K562 (cell line): ENCODE measurements at regions not wholly inside any gene's neighbourhood (a gene's known extent, or its start where the extent isn't known, plus 50 kb on each side); places are given as distances from the start of the nearest gene placed in this dataset.

Experiments
- ATAC-seq: fragments of 200-7000 bp; cut with Tn5 transposase; 3 replicates; pipeline ENCODE4 v1.9.1; 2020; ENCODE audit warnings: moderate library complexity
- BruUV-seq: library from RNA; stranded (reverse); fragments of 400-500 nt; replicated peaks from 2 replicates; lab custom pipeline; 2021; lab: Mats Ljungman, UMichigan
- CTCF ChIA-PET: fragments of 300-600 bp; formaldehyde crosslinking; extraction: SDS; loops from one replicate; lab custom pipeline; 2021; ENCODE audit warnings: low intra/inter-chr PET ratio; lab: Yijun Ruan, JAX
- POLR2A ChIA-PET: fragments of 300-600, 350-650 bp; sonication (Branson Sonifier 250); formaldehyde crosslinking; extraction: SDS; loops from one replicate; lab custom pipeline; 2021; ENCODE audit warnings: antibody characterized with exemption, inconsistent platforms; lab: Yijun Ruan, JAX
- DNase-seq, 4 experiments: peaks; one replicate each; pipeline versions ENCODE4 v3.0.0 to v3.0.0-alpha.2; 2011 to 2018; ENCODE audit warnings: low spot score in 3 of 4, mixed read lengths in 3 of 4; ENCODE audit errors: extremely low read depth in 1 of 4
- FAIRE-seq: peaks from 2 replicates; lab custom pipeline; 2011; peaks lifted over from hg19 to GRCh38; lab: Jason Lieb, UNC
- H2AFZ ChIP-seq: 2 replicates; pipeline ENCODE4 v1.6.0; 2011; ENCODE audit warnings: low read depth, low read length, control low read depth, inconsistent platforms
- H3K27ac ChIP-seq: fragments of 200-600 bp; 3 replicates; pipeline ENCODE4 v1.8.0; 2011; ENCODE audit warnings: low read depth, mild to moderate bottlenecking, control low read depth, inconsistent platforms, low read length, moderate library complexity, mixed read lengths; ENCODE audit errors: extremely low read depth
- H3K27me3 ChIP-seq, 2 experiments: fragments of 300-600 bp in 1 of 2; 2 replicates in 1 of 2; 3 replicates in 1 of 2; pipeline versions ENCODE4 v1.6.0 to v1.8.0; 2011; ENCODE audit warnings: inconsistent platforms in 2 of 2, low read length in 2 of 2, mild to moderate bottlenecking in 1 of 2, mixed read lengths in 1 of 2, moderate library complexity in 1 of 2; ENCODE audit not compliant: control insufficient read depth in 2 of 2, insufficient read depth in 2 of 2
- H3K36me3 ChIP-seq: fragments of 300-600 bp; 3 replicates; pipeline ENCODE4 v1.8.0; 2011; ENCODE audit warnings: mild to moderate bottlenecking, low read length, inconsistent platforms; ENCODE audit not compliant: control insufficient read depth, insufficient read depth
- H3K4me1 ChIP-seq, 2 experiments: fragments of 200-600 bp in 1 of 2; replicated peaks in 1 of 2; 2 replicates in 1 of 2; 3 replicates in 1 of 2; pipeline versions ENCODE4 v1.5.1 to v1.8.0; 2011; ENCODE audit warnings: inconsistent platforms in 2 of 2, low read length in 2 of 2, mild to moderate bottlenecking in 1 of 2, mixed read lengths in 1 of 2, moderate library complexity in 1 of 2; ENCODE audit not compliant: control insufficient read depth in 2 of 2, insufficient read depth in 2 of 2
- H3K4me2 ChIP-seq: 2 replicates; pipeline ENCODE4 v1.6.1; 2011; ENCODE audit warnings: low read length, control low read depth, inconsistent platforms, mixed read lengths; ENCODE audit not compliant: insufficient read depth
- H3K4me3 ChIP-seq: fragments of 200-600 bp; sonication (generic), shearing (Covaris generic); 2 replicates; pipeline ENCODE4 v1.5.1; 2016; ENCODE audit warnings: control low read depth, inconsistent platforms
- H3K79me2 ChIP-seq: fragments of 200-600 bp; 3 replicates; pipeline ENCODE4 v1.8.0; 2011; ENCODE audit warnings: low read length, inconsistent platforms; ENCODE audit not compliant: control insufficient read depth, insufficient read depth
- H3K9ac ChIP-seq, 2 experiments: 2 replicates each; pipeline versions ENCODE4 v1.6.0 to v1.6.1; 2011; ENCODE audit warnings: low read depth in 2 of 2, low read length in 2 of 2, control low read depth in 1 of 2, inconsistent platforms in 1 of 2, mild to moderate bottlenecking in 1 of 2, mixed read lengths in 1 of 2; ENCODE audit not compliant: insufficient read depth in 1 of 2
- H3K9me1 ChIP-seq: one replicate; pipeline ENCODE4 v1.6.0; 2011; ENCODE audit warnings: inconsistent platforms, mild to moderate bottlenecking, low read length, moderate library complexity; ENCODE audit not compliant: control insufficient read depth, insufficient read depth
- H3K9me3 ChIP-seq: replicated peaks from 2 replicates; pipeline ENCODE4 v1.5.1; 2011; ENCODE audit warnings: low read depth, low read length, inconsistent platforms; ENCODE audit not compliant: control insufficient read depth, insufficient read depth
- H4K20me1 ChIP-seq: replicated peaks from 2 replicates; pipeline ENCODE4 v1.6.1; 2011; ENCODE audit warnings: low read length, inconsistent platforms, mixed read lengths; ENCODE audit not compliant: control insufficient read depth, insufficient read depth
- ARID2 ChIP-seq: fragments of 450-650 bp; IDR thresholded peaks from 2 replicates; pipeline ENCODE4 v1.6.1; 2017; ENCODE audit warnings: antibody characterized with exemption, mild to moderate bottlenecking
- ETV1 ChIP-seq: fragments of 450-650 bp; conservative IDR thresholded peaks from 2 replicates; pipeline ENCODE4 v1.6.1; 2016; ENCODE audit warnings: missing genetic modification characterization, control low read depth, low read depth, missing compliant biosample characterization
- NCOA2 ChIP-seq, 2 experiments: fragments of 450-650 bp; IDR thresholded peaks; 2 replicates each; pipeline ENCODE4 v1.6.1; 2018; ENCODE audit warnings: mild to moderate bottlenecking in 2 of 2, moderate library complexity in 1 of 2; ENCODE audit not compliant: partially characterized antibody in 2 of 2
- SMC3 ChIP-seq: conservative IDR thresholded peaks from 2 replicates; pipeline ENCODE4 v1.6.1; 2011; ENCODE audit warnings: low read depth, low read length, improper control_type of control experiment; ENCODE audit not compliant: insufficient read depth
- STAG1 ChIP-seq: sonication (generic); formaldehyde crosslinking; IDR thresholded peaks from 2 replicates; pipeline ENCODE4 v1.5.0; 2020; ENCODE audit warnings: missing genetic modification reagents, borderline replicate concordance
- ZBTB8A ChIP-seq: fragments of 450-650 bp; IDR thresholded peaks from 2 replicates; pipeline ENCODE4 v1.6.1; 2018; ENCODE audit warnings: mild to moderate bottlenecking, moderate library complexity; ENCODE audit not compliant: partially characterized antibody
- ZNF778 ChIP-seq: fragments of 450-650 bp; formaldehyde crosslinking; IDR thresholded peaks from 2 replicates; pipeline ENCODE4 v1.4.0; 2020; ENCODE audit warnings: mild to moderate bottlenecking, moderate library complexity
- WGBS: fragments of 100-300 bp; shearing (Covaris generic); methylation state at CpG from one replicate; pipeline ENCODE4 v1.1.6; 2016; ENCODE audit warnings: low coverage, mixed read lengths; ENCODE audit not compliant: insufficient coverage; ENCODE audit errors: missing lambda C conversion rate; 5-methylcytosine and 5-hydroxymethylcytosine counted together
- in situ Hi-C: fragments of 300-500 bp; cut with MboI; formaldehyde crosslinking; loops from 4 replicates; pipeline ENCODE4 v1.15.0; 2018; ENCODE audit warnings: inconsistent platforms, mixed read lengths
- intact Hi-C: fragments of 100-400 bp; cut with micrococcal nuclease; formaldehyde crosslinking; loops from 2 replicates; pipeline ENCODE4 v1.14.2; 2022
- TF ChIP-seq, protein P1 (sequence below), 3 experiments: IDR thresholded peaks in 2 of 3; conservative IDR thresholded peaks in 1 of 3; 2 replicates each; pipeline ENCODE4 v1.5.1; 2011 to 2012; ENCODE audit warnings: low read length in 3 of 3, mild to moderate bottlenecking in 3 of 3, control low read depth in 2 of 3, improper control_type of control experiment in 1 of 3, inconsistent platforms in 1 of 3, low read depth in 1 of 3, mixed read lengths in 1 of 3, moderate library complexity in 1 of 3; ENCODE audit not compliant: insufficient read depth in 2 of 3
- TF ChIP-seq, protein P2 (sequence below), 2 experiments: fragments of 450-650 bp; formaldehyde crosslinking in 1 of 2; IDR thresholded peaks; 2 replicates each; pipeline versions ENCODE4 v1.4.0 to v1.6.1; 2014 to 2020; ENCODE audit warnings: mild to moderate bottlenecking in 2 of 2, borderline replicate concordance in 1 of 2, low read depth in 1 of 2

DNA sequence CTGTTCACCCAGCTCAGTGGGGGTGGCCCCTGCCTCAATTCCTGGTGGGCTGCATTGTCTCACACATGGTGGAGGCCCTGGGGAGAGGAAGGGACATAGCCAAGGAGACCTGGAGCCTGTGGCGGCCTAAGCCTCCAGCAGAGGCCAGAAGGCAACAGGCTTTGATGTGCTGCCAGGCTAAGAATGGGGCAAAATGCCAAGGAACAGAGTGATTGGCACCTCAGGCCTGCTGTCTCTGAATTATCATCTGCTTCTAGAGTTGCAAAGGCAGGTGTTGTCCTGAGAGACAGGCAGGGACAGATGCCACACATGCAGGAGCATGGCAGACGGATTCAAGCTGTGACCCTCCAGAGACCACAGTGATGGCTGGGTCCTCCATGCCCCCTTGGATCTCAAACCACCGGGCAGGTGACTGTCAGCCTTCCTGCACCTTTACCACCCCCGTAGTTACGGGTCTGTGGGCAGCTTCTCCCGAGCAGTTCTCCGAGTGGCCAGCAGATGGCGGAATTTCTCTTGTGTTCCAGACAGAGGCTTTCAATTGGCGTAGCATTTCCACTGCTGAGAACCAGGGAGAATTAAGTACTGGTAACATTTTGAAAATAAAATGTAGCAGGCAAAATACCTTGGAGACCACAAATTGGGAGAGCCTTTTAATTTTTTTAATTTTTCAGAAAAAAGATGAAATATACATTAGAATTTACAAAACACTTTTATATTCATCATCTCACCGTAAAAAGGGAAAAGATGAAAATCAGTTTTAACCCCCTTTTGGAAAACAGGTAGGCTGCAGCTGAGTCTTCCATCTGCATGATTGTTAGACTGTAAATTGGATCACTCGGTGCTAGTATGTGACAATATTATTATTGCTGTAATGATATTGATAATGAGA is 525.5 kb upstream of the CFAP20DC start:
- H3K9ac ChIP-seq, result no peak overlapping the region
- POLR2A ChIA-PET, result interaction anchor here (0.6 kb wide), 1 partner anchor 14 kb away, joined by 3 read pairs; no protein-coding TSS in a partner anchor
- H3K4me1 ChIP-seq, result no peaks in the 10 kb centered on the region
- DNase-seq (peak; percentile 60 to 68 (median 64)), FAIRE-seq (peak; percentile 72), ATAC-seq (peak; percentile 89)
- H3K27ac ChIP-seq, result no peak overlapping the region
- H3K4me3 ChIP-seq, result no peak overlapping the region
- H3K36me3 ChIP-seq, result no peaks in the 10 kb centered on the region
- no peaks in the 10 kb centered on the region for H3K27me3 ChIP-seq
- in situ Hi-C loops (loop anchor here (25.0 kb wide), 1 partner anchor 287 kb away; no protein-coding TSS in a partner anchor), intact Hi-C loops (loop anchor here (2.0 to 10.0 kb wide), 3 partner anchors 283 to 1809 kb away; no protein-coding TSS in a partner anchor)
- H3K9me3 ChIP-seq, result no peaks in the 10 kb centered on the region
- CTCF ChIA-PET, result interaction anchor here (1.0 to 1.9 kb wide), 2 partner anchors 283 to 519 kb away, joined by 3 to 5 read pairs; no protein-coding TSS in a partner anchor
- no peak overlapping the region for H3K4me2 ChIP-seq
- H3K79me2 ChIP-seq, result no peaks in the 10 kb centered on the region
- no peaks in the 10 kb centered on the region for H4K20me1 ChIP-seq
- 15% methylated on average over 11 of the region's 11 CpGs for WGBS
- no peak overlapping the region for H2AFZ ChIP-seq
- no TSS peak for BruUV-seq
- no peaks in the 10 kb centered on the region for H3K9me1 ChIP-seq
- TF ChIP-seq, protein P1, sequence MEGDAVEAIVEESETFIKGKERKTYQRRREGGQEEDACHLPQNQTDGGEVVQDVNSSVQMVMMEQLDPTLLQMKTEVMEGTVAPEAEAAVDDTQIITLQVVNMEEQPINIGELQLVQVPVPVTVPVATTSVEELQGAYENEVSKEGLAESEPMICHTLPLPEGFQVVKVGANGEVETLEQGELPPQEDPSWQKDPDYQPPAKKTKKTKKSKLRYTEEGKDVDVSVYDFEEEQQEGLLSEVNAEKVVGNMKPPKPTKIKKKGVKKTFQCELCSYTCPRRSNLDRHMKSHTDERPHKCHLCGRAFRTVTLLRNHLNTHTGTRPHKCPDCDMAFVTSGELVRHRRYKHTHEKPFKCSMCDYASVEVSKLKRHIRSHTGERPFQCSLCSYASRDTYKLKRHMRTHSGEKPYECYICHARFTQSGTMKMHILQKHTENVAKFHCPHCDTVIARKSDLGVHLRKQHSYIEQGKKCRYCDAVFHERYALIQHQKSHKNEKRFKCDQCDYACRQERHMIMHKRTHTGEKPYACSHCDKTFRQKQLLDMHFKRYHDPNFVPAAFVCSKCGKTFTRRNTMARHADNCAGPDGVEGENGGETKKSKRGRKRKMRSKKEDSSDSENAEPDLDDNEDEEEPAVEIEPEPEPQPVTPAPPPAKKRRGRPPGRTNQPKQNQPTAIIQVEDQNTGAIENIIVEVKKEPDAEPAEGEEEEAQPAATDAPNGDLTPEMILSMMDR (IDR thresholded peaks at IDR 0.05 in 2 of 3, conservative IDR thresholded peaks at IDR 0.05 in 1 of 3; ENCODE audit: insufficient read depth in 2 of 3, low read depth in 1 of 3, low read length in 3 of 3), result peak; percentile 73 to 83 (median 76)
- TF ChIP-seq, protein P2, sequence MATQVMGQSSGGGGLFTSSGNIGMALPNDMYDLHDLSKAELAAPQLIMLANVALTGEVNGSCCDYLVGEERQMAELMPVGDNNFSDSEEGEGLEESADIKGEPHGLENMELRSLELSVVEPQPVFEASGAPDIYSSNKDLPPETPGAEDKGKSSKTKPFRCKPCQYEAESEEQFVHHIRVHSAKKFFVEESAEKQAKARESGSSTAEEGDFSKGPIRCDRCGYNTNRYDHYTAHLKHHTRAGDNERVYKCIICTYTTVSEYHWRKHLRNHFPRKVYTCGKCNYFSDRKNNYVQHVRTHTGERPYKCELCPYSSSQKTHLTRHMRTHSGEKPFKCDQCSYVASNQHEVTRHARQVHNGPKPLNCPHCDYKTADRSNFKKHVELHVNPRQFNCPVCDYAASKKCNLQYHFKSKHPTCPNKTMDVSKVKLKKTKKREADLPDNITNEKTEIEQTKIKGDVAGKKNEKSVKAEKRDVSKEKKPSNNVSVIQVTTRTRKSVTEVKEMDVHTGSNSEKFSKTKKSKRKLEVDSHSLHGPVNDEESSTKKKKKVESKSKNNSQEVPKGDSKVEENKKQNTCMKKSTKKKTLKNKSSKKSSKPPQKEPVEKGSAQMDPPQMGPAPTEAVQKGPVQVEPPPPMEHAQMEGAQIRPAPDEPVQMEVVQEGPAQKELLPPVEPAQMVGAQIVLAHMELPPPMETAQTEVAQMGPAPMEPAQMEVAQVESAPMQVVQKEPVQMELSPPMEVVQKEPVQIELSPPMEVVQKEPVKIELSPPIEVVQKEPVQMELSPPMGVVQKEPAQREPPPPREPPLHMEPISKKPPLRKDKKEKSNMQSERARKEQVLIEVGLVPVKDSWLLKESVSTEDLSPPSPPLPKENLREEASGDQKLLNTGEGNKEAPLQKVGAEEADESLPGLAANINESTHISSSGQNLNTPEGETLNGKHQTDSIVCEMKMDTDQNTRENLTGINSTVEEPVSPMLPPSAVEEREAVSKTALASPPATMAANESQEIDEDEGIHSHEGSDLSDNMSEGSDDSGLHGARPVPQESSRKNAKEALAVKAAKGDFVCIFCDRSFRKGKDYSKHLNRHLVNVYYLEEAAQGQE (IDR thresholded peaks at IDR 0.05; ENCODE audit: borderline replicate concordance), result peak; percentile 59; the same call in 1 of the 2 replicates
- TF ChIP-seq, protein P2 (CRISPR knock-in tag; IDR thresholded peaks at IDR 0.05; ENCODE audit: low read depth), result no peak
- TF ChIP-seq ZBTB8A (no peak), ZNF778 (no peak), STAG1 (CRISPR knock-in tag) (peak; percentile 70; the same call in 1 of the 2 replicates), NCOA2 (IDR thresholded peaks at IDR 0.05; ENCODE audit: partially characterized antibody in 2 of 2) (no peak), ETV1 (tag) (no peak), SMC3 (peak; percentile 73), ARID2 (no peak)
